ENCODE measurements at regions not wholly inside any gene's neighbourhood (a gene's known extent, or its start where the extent isn't known, plus 50 kb on each side); places are given as distances from the start of the nearest gene placed in this dataset.
"Not testable (repeated sequence)": the region's sequence is repeated elsewhere in the genome, so short reads cannot be mapped to it uniquely, and the experiment has no call there.

GRCh38 chr14:87407344-87407743 lies 585.6 kb downstream of the GALC start:
- DNase-seq, result no peak

GRCh38 chr14:87405563-87405962 lies 587.4 kb downstream of the GALC start:
- no peak for DNase-seq

- no peak for DNase-seq
Measured at GRCh38 chr14:87397499-87397898, 595.5 kb downstream of the GALC start.

- no peak for DNase-seq
Measured at GRCh38 chr14:87391066-87391465, 601.9 kb downstream of the GALC start.

- no peak for DNase-seq
Measured at GRCh38 chr14:87388946-87389345, 604.0 kb downstream of the GALC start.

- no peak for DNase-seq
Measured at GRCh38 chr14:87387806-87388205, 605.2 kb downstream of the GALC start.

GRCh38 chr14:87386524-87386923 lies 606.5 kb downstream of the GALC start:
- no peak for DNase-seq

GRCh38 chr14:87380054-87380453 lies 612.9 kb downstream of the GALC start:
- DNase-seq, result no peak

- DNase-seq, result no peak
Measured at GRCh38 chr14:87368751-87369150, 624.2 kb downstream of the GALC start.

- DNase-seq, result not testable (repeated sequence)
Measured at GRCh38 chr14:87360246-87360645, 632.7 kb downstream of the GALC start.

GRCh38 chr14:87351007-87351406 lies 642.0 kb downstream of the GALC start:
- no peak for DNase-seq

- DNase-seq, result no peak
Measured at GRCh38 chr14:87349921-87350320, 643.1 kb downstream of the GALC start.

- no peak for DNase-seq
Measured at GRCh38 chr14:87343652-87344051, 649.3 kb downstream of the GALC start.

GRCh38 chr14:87334997-87335685 lies 657.8 kb downstream of the GALC start:
- no peak for DNase-seq

- DNase-seq, result no peak
Measured at GRCh38 chr14:87331991-87332390, 661.0 kb downstream of the GALC start.

GRCh38 chr14:87325741-87326140 lies 667.2 kb downstream of the GALC start:
- no peak for DNase-seq

- DNase-seq, result no peak
Measured at GRCh38 chr14:87323191-87323590, 669.8 kb downstream of the GALC start.

GRCh38 chr14:87321548-87321947 lies 671.4 kb downstream of the GALC start:
- no peak for DNase-seq

GRCh38 chr14:87312894-87313205 lies 680.1 kb downstream of the GALC start:
- DNase-seq, result no peak

GRCh38 chr14:87312169-87312893 lies 680.7 kb downstream of the GALC start:
- no peak for DNase-seq

GRCh38 chr14:87309557-87309956 lies 683.4 kb downstream of the GALC start:
- DNase-seq, result no peak

- no peak for DNase-seq
Measured at GRCh38 chr14:87306409-87307168, 686.4 kb downstream of the GALC start.

GRCh38 chr14:87305345-87305744 lies 687.6 kb downstream of the GALC start:
- no peak for DNase-seq

- no peak for DNase-seq
Measured at GRCh38 chr14:87304404-87304803, 688.6 kb downstream of the GALC start.
